ENCODE measurements at regions not wholly inside any gene's neighbourhood (a gene's known extent, or its start where the extent isn't known, plus 50 kb on each side); places are given as distances from the start of the nearest gene placed in this dataset.

DNA sequence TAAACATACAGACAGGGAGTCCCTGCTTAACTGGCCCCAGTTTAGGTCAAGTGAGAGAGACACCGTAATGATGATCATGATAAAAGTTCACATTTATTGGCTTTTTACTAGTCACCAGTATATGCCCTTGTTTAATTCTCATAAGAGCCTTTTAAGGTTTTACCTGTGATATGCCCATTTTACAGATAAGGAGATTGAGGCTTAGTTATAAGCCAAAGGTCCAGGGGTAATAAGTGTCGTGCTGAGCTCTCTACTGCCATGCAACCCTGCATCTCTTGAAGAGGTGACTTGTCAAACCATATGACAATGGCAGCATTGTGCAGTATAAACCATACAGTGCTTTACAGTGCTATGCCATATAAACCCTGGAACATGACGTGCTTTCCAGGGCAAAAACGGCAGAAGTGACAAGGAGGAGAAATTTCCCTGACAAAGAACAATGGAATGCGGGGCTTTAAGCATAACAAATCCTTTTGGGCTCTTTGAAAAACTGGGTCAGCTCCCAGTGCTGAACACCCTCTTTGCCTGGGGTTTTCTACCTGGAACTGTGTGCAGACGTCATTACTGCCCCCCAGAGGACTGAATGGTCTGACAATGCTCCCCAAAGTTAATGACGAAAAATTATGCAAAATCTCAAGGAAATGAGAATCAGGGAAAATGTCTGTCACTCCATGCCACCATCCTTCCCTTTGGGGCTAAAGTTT lies 59.7 kb upstream of the C14orf132 start:
- peak overlapping the region; percentile 19; the same call in 1 of the 2 replicates for H3K4me3 ChIP-seq (ENCODE audit: low read length)
- no peaks in the 10 kb centered on the region for H3K27me3 ChIP-seq (ENCODE audit: insufficient read depth, low read length)
- no peaks in the 10 kb centered on the region for H3K36me3 ChIP-seq (ENCODE audit: insufficient read depth, low read depth, low read length)
- peaks cover 28% of the 10 kb centered on the region for H3K4me1 ChIP-seq (ENCODE audit: insufficient read depth, low read length)
- H3K9ac ChIP-seq (ENCODE audit: low read depth, low read length), result peak overlapping the region; percentile 58; the same call in 1 of the 2 replicates
- H3K9me3 ChIP-seq (ENCODE audit: insufficient read depth, low read depth, low read length), result no peaks in the 10 kb centered on the region
- H3K27ac ChIP-seq (ENCODE audit: low read length), result peak overlapping the region; percentile 92

DNA sequence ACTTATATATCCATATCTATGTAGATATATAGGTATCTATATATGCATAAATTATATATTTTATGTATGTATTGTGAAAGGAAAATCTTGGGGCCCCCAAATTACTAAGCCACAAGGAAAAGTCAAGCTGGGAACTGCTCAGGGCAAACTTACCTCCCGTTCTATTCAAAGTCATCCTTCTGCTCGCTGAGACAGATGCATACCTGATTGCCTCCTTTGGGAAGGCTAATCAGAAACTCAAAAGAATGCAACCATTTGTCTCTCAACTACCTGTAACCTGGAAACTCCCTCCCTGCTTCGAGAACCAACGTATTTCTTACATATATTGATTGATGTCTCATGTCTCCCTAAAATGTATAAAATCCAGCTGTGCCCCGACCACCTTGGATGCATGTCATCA lies 58.8 kb upstream of the C14orf132 start:
- peaks cover 28% of the 10 kb centered on the region for H3K4me1 ChIP-seq (ENCODE audit: insufficient read depth, low read length)
- H3K27me3 ChIP-seq (ENCODE audit: insufficient read depth, low read length), result no peaks in the 10 kb centered on the region
- H3K27ac ChIP-seq (ENCODE audit: low read length), result no peak overlapping the region
- no peaks in the 10 kb centered on the region for H3K36me3 ChIP-seq (ENCODE audit: insufficient read depth, low read depth, low read length)
- peak overlapping the region; percentile 29; the same call in 1 of the 2 replicates for H3K4me3 ChIP-seq (ENCODE audit: low read length)
- no peak overlapping the region for H3K9ac ChIP-seq (ENCODE audit: low read depth, low read length)
- H3K9me3 ChIP-seq (ENCODE audit: insufficient read depth, low read depth, low read length), result no peaks in the 10 kb centered on the region

DNA sequence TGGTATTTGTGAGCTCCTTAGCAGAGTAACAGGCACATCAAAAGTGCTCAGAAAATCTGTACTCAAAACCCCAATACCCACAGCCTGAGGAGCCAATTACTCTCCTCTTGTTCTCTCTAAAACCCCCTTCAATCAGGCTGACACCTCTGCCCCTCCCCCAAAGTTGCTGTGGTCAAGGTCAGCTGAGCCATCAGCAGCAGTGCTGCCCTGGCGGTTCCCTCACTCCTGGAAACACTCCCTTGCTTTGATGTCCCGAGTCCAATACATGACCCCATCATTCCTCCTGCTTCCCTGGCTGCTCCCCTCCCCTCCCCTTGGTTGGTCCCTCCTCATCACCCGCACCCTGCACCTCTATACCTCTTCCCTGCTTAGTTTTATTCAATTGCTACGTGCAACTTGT lies 57.2 kb upstream of the C14orf132 start:
- H3K27me3 ChIP-seq (ENCODE audit: insufficient read depth, low read length), result no peaks in the 10 kb centered on the region
- no peak overlapping the region for H3K27ac ChIP-seq (ENCODE audit: low read length)
- no peak overlapping the region for H3K4me3 ChIP-seq (ENCODE audit: low read length)
- H3K9me3 ChIP-seq (ENCODE audit: insufficient read depth, low read depth, low read length), result no peaks in the 10 kb centered on the region
- H3K36me3 ChIP-seq (ENCODE audit: insufficient read depth, low read depth, low read length), result no peaks in the 10 kb centered on the region
- peaks cover 28% of the 10 kb centered on the region for H3K4me1 ChIP-seq (ENCODE audit: insufficient read depth, low read length)
- H3K9ac ChIP-seq (ENCODE audit: low read depth, low read length), result no peak overlapping the region

DNA sequence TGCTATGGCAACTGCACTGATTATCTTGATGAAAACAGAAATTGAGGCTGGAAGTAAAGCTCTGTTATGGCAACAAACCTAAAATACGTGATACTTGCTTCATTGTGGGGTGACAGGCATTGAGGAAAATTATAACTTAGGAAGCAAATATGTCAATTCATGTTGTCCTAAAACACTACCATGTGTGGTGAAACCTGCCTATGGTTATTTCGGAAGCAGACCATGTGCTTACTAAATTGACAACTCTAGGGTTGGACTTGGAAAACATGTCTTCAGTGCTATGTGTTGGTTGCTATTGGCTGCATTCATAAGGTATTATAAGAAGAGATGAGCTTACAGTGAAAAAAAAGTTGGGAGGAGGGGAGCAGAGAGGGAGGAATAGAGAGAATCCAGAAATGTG lies 55.0 kb upstream of the C14orf132 start:
- Histone ChIP-seq H3K27me3 (ENCODE audit: insufficient read depth, low read length) (no peaks in the 10 kb centered on the region), H3K9me3 (ENCODE audit: insufficient read depth, low read depth, low read length) (peaks cover 4% of the 10 kb centered on the region), H3K9ac (ENCODE audit: low read depth, low read length) (no peak overlapping the region), H3K4me1 (ENCODE audit: insufficient read depth, low read length) (peaks cover 21% of the 10 kb centered on the region), H3K27ac (ENCODE audit: low read length) (no peak overlapping the region), H3K36me3 (ENCODE audit: insufficient read depth, low read depth, low read length) (no peaks in the 10 kb centered on the region), H3K4me3 (ENCODE audit: low read length) (no peak overlapping the region)
